Medulla oblongata (tissue), 1 donor: ENCODE measurements at regions not wholly inside any gene's neighbourhood (a gene's known extent, or its start where the extent isn't known, plus 50 kb on each side); places are given as distances from the start of the nearest gene placed in this dataset.

ENCODE experiments used
- DNase-seq: peaks from one replicate; pipeline ENCODE4 v3.0.0-alpha.2; 2015; ENCODE audit errors: extremely low spot score

GRCh38 chr5:175805256-175806011 lies 65.9 kb upstream of the CPLX2 start:
- DNase-seq, result no peak

DNA sequence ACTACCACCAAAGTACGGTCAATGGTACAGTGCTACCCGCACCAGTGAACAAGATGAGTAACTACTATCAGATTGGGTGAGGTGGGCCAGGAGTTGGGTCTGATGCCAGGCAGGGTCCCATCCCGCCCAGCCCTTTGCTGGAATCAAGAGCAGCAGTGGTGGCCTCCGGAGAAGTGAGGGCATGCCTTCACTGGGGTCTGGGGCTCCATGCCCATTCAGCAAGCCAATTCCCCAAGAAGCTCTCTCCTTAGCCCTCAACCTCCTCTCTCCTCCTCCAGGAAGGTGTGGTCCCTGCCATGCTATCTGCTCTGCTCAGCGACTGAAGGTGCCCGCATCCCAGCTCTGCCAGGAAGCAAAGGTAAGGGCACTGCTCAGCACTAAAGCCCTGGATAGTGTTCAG lies 62.7 kb upstream of the CPLX2 start:
- DNase-seq, result no peak

DNA sequence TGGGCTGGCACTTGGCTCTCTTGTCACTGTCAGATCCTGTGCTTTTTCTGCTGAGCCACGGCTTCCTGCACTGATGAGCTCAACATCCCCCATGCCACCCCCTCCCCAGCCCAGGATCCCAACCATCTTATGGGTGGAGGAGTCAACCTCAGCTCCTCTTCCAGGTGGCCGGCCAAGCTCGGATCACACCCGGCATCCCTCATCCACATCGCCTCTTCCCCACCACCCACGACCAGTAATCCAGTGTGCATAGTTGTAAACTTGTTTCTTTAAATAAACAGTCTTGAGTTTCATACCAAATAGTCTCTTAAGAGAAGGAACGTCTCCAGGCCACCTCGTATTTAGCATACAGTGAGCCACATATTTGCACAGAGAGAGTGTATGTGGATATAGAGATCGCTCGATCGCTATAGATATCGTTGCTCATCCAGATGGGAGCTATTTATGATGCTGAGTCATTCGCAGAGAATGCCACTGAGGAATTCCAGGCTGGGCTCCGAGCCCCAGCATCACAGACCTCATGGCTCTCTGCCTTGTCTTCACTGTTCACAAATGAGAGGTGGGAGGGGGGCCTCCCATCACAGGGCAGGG lies 61.8 kb upstream of the CPLX2 start:
- DNase-seq, result no peak

GRCh38 chr5:175810457-175810856 lies 60.9 kb upstream of the CPLX2 start:
- no peak for DNase-seq

GRCh38 chr5:175811589-175811988 lies 59.8 kb upstream of the CPLX2 start:
- DNase-seq, result no peak

GRCh38 chr5:175813943-175814630 lies 57.3 kb upstream of the CPLX2 start:
- no peak for DNase-seq

DNA sequence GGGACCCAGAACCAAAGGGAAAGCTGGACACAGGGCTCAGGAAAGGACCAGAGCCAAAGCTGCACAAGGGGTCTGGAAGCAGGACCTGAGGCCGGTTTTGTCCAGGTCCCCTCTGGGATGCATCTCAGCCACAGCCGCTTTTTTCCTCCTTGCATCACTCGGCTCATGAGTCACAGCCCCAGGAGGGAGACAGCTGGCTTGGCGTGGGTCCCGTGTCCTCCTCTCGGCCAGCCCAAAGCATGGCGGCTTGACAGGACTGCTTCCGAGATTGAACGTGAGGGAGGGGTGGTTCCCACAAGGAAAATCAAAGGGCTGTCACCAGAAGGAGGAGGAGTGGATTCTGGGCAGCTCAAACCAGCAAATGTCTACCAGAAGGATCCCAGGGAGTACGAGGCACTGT lies 56.7 kb upstream of the CPLX2 start:
- DNase-seq, result no peak

DNA sequence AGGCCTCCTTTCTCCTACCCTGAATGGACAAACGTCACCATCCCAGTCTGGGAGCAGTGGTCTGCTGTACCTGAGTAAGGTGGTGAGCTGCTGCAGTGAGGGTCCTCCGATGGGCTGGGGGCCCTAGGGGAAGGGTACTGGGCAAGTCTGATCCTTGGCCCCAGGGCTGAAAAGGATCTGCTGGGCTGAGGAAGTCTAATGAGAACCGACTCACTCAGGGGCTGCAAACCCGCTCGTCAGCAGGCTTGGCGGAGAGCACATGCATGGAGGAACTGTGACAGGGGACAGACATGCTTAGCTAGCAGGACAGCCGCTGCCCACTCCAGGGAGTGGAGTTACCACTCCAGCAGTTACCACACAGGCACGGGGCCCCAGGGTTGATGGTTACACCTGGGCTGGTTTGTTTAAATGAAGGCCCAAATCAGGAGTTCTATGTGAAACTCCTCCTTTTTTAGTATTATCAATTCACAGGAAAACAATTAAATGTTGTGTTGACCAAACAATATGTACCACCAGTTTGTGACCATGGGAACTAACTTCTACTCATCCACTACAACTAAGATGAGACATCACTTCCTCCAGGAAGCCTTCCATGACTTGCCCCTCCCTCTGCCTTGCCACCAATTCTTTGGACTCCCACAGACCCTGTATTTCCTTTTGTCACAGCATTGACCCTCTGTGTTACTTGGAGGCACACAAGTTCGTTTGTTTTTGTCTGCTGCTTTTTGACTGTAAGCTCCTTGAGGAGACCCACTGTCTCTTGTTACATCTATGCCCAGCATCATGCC lies 56.1 kb upstream of the CPLX2 start:
- no peak for DNase-seq

DNA sequence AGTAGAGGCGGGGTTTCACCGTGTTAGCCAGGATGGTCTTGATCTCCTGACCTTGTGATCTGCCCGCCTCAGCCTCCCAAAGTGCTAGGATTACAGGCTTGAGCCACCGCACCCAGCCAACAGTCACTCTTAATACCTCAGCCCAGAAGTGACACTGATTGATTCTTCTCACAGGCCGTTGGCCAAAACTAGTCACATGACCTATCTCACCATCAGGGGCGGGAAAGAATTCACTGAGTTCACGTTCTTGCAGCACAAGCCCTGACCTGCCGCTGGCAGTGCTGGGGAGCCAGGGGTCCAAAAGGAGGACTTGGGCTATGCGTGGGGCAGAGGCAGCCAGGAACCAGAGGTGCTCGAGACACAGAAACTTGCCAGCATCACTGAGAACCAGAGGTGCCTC lies 55.0 kb upstream of the CPLX2 start:
- no peak for DNase-seq

DNA sequence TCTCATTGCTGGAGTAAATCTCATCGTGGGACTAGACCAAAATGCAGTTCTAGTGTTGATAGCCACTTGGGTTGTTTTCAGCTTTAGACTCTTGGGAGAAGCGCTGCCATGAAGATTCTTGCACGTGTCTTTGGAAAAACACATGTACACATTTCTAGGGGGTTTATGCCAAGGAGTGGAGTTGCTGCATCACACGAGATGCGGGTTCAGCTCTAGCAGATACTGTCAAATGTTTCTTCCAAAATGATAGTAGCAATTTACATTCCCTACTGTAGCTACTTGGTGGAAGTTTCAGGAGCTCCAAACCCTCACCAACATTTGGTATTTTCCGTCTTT lies 52.3 kb upstream of the CPLX2 start:
- no peak for DNase-seq

GRCh38 chr5:175820230-175820629 lies 51.1 kb upstream of the CPLX2 start:
- no peak for DNase-seq
